ENCODE measurements at regions not wholly inside any gene's neighbourhood (a gene's known extent, or its start where the extent isn't known, plus 50 kb on each side); places are given as distances from the start of the nearest gene placed in this dataset.

GRCh38 chr1:195768377-195768776 lies 839.9 kb downstream of the KCNT2 start:
- TF ChIP-seq, protein P1, sequence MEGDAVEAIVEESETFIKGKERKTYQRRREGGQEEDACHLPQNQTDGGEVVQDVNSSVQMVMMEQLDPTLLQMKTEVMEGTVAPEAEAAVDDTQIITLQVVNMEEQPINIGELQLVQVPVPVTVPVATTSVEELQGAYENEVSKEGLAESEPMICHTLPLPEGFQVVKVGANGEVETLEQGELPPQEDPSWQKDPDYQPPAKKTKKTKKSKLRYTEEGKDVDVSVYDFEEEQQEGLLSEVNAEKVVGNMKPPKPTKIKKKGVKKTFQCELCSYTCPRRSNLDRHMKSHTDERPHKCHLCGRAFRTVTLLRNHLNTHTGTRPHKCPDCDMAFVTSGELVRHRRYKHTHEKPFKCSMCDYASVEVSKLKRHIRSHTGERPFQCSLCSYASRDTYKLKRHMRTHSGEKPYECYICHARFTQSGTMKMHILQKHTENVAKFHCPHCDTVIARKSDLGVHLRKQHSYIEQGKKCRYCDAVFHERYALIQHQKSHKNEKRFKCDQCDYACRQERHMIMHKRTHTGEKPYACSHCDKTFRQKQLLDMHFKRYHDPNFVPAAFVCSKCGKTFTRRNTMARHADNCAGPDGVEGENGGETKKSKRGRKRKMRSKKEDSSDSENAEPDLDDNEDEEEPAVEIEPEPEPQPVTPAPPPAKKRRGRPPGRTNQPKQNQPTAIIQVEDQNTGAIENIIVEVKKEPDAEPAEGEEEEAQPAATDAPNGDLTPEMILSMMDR (IDR thresholded peaks at IDR 0.05; ENCODE audit: borderline replicate concordance, insufficient read depth, low read depth, low read length), result no peak

GRCh38 chr1:195766709-195767108 lies 841.5 kb downstream of the KCNT2 start:
- H3K4me3 ChIP-seq (ENCODE audit: low read depth, low read length), result no peak overlapping the region
- TF ChIP-seq, protein P1 (IDR thresholded peaks at IDR 0.05; ENCODE audit: borderline replicate concordance, insufficient read depth, low read depth, low read length), result no peak

More at GRCh38 chr1:195768377-195768776, 839.9 kb downstream of the KCNT2 start:
- H3K4me3 ChIP-seq (ENCODE audit: low read depth, low read length), result no peak overlapping the region

DNA sequence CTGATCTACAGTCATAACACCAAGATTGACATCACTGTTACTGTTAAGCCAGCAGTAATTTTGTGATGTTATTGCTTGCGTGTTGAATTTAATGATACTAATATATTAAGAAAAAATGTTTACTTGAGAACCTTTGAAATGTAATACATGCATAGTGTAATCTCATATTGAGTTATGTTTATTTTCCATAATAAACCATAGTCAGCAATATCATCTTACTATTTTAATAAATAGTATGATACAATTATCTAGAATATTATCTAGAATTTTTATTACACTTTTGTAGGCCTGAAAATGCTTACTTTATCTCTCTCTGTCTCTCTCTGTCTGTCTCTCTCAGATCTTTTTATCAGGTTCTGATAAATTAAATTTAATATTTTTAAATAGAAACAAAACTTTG lies 843.1 kb downstream of the KCNT2 start:
- TF ChIP-seq, protein P1 (IDR thresholded peaks at IDR 0.05; ENCODE audit: borderline replicate concordance, insufficient read depth, low read depth, low read length), result no peak
- H3K4me3 ChIP-seq (ENCODE audit: low read depth, low read length), result no peak overlapping the region

- no peak overlapping the region for H3K4me3 ChIP-seq (ENCODE audit: low read depth, low read length)
- TF ChIP-seq, protein P1 (IDR thresholded peaks at IDR 0.05; ENCODE audit: borderline replicate concordance, insufficient read depth, low read depth, low read length), result no peak
Measured at GRCh38 chr1:195763907-195764374, 844.3 kb downstream of the KCNT2 start.

DNA sequence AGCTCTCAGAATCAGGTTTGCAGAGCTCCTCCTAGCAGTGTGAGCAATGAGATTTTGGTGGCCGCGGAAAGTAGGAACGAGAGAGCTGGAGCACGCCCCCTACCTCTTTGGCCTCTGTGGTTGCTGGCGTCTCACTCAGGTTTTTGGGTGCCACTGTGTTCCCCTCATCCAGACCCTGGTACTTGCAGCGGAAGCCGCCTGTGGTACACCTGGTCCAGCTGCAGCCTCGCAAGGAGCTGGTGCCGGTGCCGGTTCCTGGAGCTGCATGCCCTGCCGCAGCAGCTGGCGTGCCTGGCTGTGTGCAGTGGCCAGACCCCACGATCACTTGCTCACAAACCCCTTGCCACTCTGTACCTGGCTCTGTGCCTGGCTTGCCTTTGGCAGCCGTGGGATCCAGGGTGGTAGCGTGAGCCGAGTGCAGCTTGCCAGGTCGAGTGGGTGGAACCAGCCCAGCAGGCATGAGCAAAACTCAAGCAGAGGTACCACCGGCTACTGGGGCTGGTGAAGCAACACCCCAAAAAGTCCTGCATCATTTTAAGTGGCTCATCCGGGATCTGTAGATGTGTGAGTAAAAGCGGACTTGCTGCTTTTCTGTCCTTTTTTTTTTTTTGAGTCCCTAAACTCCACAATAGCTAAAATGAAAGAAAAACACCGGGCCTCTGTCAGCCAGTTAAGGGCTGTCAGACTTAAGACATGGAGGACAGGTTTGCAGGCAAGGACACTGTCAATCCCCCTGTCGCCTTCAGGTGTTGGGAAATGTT lies 844.9 kb downstream of the KCNT2 start:
- no peak overlapping the region for H3K4me3 ChIP-seq (ENCODE audit: low read depth, low read length)
- TF ChIP-seq, protein P1 (IDR thresholded peaks at IDR 0.05; ENCODE audit: borderline replicate concordance, insufficient read depth, low read depth, low read length), result no peak

- TF ChIP-seq, protein P1 (IDR thresholded peaks at IDR 0.05; ENCODE audit: borderline replicate concordance, insufficient read depth, low read depth, low read length), result no peak
- no peak overlapping the region for H3K4me3 ChIP-seq (ENCODE audit: low read depth, low read length)
Measured at GRCh38 chr1:195761104-195761503, 847.1 kb downstream of the KCNT2 start.

GRCh38 chr1:195756109-195756508 lies 852.1 kb downstream of the KCNT2 start:
- TF ChIP-seq, protein P1 (IDR thresholded peaks at IDR 0.05; ENCODE audit: borderline replicate concordance, insufficient read depth, low read depth, low read length), result no peak
- no peak overlapping the region for H3K4me3 ChIP-seq (ENCODE audit: low read depth, low read length)

All from GM12875 (cell line).